HPDE6-E6E7 (cell line): ENCODE measurements at regions not wholly inside any gene's neighbourhood (a gene's known extent, or its start where the extent isn't known, plus 50 kb on each side); places are given as distances from the start of the nearest gene placed in this dataset.
"Not testable (repeated sequence)": the region's sequence is repeated elsewhere in the genome, so short reads cannot be mapped to it uniquely, and the experiment has no call there.

ENCODE experiments used
- DNase-seq: peaks from one replicate; pipeline ENCODE4 v3.0.0; 2011; ENCODE audit warnings: missing footprints; ENCODE audit errors: extremely low spot score

- DNase-seq: no peak
Measured at GRCh38 chr10:123318516-123318915, 164.3 kb downstream of the BUB3 start.

DNA sequence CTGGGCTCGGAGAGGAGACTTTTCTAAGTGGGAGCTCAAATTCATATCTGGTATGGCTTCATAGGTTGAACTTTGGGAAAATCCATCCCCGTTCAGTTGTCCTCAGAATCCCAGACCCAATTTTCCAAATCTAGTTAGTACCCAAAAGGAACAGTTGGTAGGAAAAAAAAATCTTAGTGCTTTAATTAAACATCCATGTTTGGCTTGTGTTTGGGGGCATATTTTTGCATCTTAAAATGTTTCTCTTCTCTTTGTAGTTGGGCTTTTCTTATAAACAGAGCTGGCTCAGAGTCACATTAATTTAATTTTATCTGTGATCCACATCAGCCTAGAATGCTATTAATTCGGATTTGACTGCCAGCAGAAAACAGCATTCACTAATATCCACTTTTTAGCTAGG lies 165.9 kb downstream of the BUB3 start:
- no peak for DNase-seq

DNA sequence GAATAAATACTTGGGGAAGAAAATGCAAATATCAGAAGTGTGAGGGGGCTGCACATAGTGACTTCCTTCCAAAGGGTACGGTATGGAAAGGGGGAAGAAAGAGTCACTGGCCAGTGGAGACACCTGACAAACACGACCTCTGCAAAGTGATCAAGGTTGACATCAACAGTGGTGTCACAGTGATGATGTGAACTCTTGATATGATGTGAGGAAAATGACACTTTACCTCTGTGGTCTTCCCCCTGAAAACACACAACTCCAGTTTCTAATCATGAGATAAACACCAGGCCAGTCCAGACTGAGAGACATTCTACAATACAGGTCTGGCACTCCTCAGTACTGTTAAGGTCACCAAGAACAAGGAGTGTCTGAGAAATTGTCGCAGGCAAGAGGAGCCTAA lies 169.7 kb downstream of the BUB3 start:
- DNase-seq: no peak

DNA sequence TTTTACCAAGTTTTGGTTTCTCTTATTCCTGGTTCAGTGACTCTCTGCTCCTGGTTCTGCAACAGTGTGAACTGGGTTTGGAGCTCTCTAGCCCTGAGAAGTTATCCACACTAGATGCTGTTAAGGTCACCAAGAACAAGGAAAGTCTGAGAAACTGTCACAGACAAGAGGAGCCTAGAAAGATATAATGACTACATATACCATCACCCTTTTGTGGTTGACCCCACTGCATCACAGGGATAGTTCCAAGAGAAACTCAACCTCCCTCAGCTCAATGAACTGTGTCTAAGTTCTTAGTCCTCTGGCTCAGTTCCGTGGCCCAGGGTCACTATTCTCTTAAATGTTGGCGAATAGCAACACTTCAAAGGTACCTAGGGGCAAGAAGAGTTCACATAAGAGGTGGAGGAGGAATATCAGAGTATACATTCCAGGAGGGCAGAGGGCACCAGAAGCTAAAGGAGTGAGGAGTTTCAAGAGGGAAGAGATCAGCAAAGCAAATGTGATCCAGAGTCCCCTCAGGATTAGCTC lies 171.5 kb downstream of the BUB3 start:
- DNase-seq: no peak

DNA sequence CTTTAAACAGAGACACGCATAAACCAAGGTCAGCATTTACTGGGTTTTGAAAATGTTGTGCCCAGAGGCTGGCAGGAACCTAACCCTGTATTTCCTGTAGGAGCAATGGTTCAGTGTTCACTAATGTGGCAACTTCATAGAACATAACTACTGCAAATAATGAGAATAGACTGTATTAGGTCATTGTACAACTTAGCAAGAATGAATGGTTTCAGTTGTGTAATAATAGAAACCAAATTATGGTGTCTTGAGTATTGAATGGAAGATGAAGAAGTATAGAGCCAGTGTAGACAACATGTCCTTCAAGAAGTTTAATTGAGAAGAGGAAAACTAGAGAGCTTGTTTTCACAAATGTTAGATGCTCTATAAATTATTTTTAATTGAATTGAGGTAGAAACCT lies 172.5 kb downstream of the BUB3 start:
- DNase-seq: no peak

GRCh38 chr10:123327450-123327849 lies 173.2 kb downstream of the BUB3 start:
- DNase-seq: no peak

DNA sequence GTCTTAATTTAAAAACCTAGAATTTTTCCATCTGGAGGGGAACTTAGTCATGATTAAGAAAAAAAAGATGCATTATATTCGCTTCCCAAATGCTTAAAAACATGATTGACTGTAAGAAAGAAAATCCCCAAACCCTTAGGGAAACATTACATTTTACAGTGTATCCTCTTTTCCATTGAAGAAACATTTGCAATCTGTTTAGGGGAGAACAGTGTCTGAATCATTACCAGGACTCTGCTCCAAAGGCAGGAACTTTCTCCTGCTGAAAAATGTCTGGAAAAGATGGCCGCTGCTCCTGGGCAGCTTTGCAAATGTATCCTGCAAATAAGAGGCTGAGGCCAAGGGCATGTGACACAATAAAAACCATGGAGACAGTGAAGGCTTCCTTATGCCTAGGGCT lies 173.7 kb downstream of the BUB3 start:
- no peak for DNase-seq

GRCh38 chr10:123331438-123331837 lies 177.2 kb downstream of the BUB3 start:
- DNase-seq: no peak

DNA sequence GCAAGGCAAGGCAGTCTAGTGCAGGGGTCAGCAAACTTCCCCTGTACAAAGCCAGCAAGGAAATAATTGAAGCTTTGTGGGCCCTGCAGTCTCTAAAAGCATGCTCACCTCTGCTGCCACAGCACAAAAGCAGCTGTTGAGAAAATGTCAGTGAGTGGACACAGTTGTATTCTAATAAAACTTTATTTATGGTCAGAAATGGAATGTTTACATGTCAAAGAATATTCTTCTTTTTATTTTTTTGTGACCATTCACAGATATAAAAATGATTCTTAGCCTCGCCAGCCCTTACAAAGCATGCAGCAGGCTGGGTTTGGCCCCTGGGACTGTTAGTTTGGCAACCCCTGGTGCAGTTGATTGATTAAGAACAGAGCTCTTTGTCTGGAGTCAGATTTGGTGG lies 192.4 kb downstream of the BUB3 start:
- no peak for DNase-seq

DNA sequence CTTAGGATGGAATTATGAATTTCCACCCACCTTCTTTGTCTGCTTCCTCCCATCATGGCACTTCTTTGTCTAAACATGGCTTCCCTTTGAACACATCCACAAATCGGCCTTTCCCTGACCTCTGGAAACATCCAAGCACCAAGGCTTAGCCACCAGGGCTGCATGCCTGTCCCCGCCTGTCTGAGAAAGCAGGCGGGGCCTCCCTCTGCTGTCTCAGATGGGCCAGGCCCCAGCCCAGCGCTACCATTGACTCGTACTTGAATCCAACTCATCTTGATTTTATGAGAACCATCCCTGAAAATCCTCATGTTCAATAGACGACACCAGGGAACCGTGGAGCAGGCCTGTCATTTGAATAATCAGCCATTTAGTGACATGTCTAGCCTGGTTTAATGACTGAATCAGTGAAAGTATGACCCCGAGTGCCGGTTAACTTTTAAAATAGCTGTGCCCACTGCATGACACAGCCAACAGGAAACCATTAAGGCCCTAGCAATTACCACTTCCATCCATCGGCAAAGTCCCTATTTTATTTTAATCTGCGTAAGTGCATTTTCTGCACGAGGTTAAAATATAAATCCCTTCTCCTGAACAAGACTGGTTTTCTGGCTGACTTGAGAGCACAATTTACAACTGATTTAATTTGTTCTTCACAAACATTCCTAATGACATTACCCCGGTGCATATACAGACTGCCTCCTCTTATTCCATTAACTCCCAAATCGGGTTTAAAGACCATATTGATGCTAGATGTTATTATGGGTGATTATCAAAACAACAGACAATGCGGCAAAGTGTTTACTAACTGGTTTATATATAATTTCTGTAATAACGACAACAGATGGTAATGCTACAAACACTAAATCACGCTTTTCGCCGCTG lies 194.7 kb downstream of the BUB3 start:
- DNase-seq: no peak

DNA sequence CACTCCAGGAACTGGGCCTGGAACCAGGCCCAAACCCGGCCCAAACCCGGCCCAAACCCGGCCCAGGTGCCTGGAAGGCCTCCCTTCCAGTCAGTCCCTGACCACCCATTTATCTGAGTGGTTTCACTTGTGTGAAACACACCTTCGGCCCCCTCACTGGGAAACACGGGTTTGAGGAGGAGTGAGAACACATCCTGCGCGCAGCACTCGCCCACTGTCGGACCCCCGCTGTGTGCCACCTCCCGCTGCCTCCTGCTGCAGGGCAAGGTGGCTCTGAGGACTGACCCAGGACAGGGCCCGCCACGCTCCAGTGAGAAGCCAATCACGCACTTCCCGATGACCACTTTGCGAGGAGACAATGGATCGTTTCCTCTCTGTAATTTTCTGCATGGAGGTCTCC lies 197.5 kb downstream of the BUB3 start:
- no peak for DNase-seq

DNA sequence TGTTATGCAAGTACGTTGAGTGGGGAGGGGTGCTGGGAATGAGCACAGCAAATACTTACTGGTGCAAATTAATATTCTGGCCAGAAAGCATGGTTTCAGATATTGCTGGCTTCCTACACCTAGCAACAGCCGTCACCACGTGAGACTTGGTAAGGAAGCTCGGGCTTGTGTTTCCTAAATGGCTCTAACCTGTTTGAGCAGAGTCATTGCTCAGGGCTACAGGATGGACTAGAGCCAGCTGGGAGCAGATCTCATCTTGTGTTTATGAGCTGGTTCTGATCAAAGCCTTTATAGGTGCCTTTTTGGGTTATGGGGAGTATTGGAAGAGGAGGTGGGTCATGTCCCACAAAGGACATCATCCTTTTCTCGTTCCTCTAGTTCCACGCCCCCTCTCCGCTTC lies 200.3 kb downstream of the BUB3 start:
- no peak for DNase-seq

DNA sequence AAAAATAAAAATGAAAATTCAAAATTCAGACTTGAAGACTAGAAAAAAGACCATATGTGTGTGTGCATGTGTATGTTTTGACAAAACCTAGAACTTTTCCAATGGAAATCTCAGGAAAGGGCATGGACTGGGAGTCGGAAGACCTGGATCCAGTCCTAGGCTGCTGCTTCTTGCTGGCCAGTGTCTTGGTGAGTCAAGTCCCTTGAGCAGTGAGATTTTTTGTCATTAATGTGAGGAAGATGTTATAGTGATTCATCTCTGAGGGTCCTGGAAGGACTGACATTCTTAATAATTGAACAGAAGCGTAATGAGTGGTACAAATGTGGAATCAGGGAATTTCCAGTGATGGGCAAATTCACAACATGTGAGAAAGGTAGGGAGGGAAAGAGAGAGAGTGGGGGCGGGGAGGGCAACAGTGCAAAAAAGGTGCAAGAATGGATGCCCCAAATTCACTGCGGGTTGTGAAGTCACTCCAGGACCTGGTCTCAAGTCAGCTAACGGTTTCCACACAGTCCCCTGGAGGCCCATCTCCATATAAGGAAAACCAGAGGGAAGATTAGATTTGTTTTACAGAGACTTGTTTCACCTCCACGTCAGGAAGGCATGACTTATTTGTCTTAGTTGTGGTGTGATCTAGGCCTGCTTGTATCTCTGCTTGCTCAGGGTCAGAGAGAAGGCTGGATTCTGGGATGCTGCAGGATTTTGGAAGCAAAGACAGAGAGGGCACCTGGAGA lies 201.7 kb downstream of the BUB3 start:
- DNase-seq: no peak

- no peak for DNase-seq
Measured at GRCh38 chr10:123356799-123357198, 202.6 kb downstream of the BUB3 start.

DNA sequence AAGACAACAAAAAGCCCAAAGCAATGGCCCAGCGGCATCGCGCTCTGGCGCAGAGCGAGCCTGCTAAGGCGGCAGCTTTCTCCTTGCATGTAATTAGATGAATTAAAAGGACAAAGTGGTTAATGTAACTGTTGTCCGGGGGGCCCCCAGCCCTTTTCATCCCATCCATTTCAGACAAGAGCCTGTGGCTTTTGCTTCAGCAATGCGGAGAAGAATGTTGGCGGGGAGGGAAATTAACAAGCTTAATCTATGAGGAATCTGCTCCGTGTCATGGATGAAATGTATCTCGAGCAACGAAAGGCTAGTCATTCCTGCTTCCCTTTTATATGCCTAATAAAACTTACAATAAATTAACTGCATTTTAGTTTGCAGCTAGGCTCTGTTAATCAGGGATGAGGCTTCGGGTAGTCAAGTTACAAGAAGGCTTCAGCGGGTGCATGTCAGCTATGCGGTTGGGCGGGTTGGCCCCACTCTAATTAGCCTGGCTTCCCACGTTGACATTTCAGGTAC lies 203.3 kb downstream of the BUB3 start:
- DNase-seq: no peak

GRCh38 chr10:123359539-123359938 lies 205.3 kb downstream of the BUB3 start:
- no peak for DNase-seq

GRCh38 chr10:123361832-123362231 lies 207.6 kb downstream of the BUB3 start:
- DNase-seq: no peak

- DNase-seq: no peak
Measured at GRCh38 chr10:123367195-123367594, 213.0 kb downstream of the BUB3 start.

- DNase-seq: not testable (repeated sequence)
Measured at GRCh38 chr10:123371626-123372025, 217.4 kb downstream of the BUB3 start.

- DNase-seq: no peak
Measured at GRCh38 chr10:123373591-123373990, 219.4 kb downstream of the BUB3 start.

- DNase-seq: no peak
Measured at GRCh38 chr10:123375097-123375496, 220.9 kb downstream of the BUB3 start.

DNA sequence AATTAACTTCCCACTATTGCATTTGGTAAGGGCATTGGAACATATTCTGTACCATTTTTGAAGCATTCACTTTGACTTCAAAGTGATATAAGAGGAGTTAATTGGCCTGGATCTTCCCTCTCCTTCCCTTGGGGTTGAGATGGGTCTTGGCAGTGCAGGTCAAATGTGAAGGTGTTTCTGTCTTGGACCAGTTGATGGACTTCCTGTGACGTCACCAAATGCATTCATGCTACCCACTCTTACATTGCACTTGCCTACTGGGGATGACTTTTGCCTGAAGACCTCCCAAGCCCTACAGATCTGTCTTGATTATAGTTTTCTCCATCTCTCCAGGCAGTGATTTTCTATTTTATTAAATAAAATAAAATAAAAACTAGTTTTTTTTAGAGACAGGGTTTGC lies 221.5 kb downstream of the BUB3 start:
- no peak for DNase-seq

DNA sequence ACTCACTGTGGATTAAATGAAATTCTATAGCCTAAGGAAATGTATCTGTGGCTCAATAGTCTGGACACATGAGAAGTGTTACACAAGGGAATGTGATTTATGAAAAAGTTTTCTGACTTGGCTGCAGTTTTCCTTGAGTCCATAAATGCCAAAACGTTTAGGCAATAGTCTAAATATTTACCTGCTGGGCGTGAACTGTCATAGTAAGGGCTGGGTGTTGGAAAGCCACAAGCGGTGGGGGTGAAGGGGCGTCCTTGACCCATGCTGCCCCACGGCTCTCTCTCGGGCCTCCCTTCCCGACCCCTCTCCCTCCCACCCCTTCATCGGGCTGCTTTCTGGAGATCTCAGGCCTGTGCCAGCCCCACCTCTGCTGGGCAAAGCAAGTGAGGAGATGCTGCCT lies 223.7 kb downstream of the BUB3 start:
- DNase-seq: no peak
